H9 (cell line): ENCODE measurements at regions not wholly inside any gene's neighbourhood (a gene's known extent, or its start where the extent isn't known, plus 50 kb on each side); places are given as distances from the start of the nearest gene placed in this dataset.

ENCODE experiments used
- DNase-seq: peaks from one replicate; pipeline ENCODE4 v3.0.0-alpha.2; 2017
- H2AFZ ChIP-seq: one replicate; pipeline ENCODE4 v1.6.1; 2013; ENCODE audit warnings: mild to moderate bottlenecking, low read length, control low read depth, moderate library complexity
- H2AK5ac ChIP-seq: 2 replicates; pipeline ENCODE4 v1.6.1; 2013; ENCODE audit warnings: low read length, control low read depth, mixed read lengths; ENCODE audit not compliant: insufficient read length
- H2BK120ac ChIP-seq: one replicate; pipeline ENCODE4 v1.6.1; 2013; ENCODE audit warnings: low read depth, mild to moderate bottlenecking, low read length, control low read depth, inconsistent platforms; ENCODE audit not compliant: poor library complexity, severe bottlenecking
- H2BK12ac ChIP-seq: 2 replicates; pipeline ENCODE4 v1.6.1; 2013; ENCODE audit warnings: low read length, control low read depth, mixed read lengths, low read depth; ENCODE audit not compliant: insufficient read length
- H2BK15ac ChIP-seq: 2 replicates; pipeline ENCODE4 v1.6.1; 2013; ENCODE audit warnings: low read depth, low read length, control low read depth
- H2BK20ac ChIP-seq: one replicate; pipeline ENCODE4 v1.6.1; 2013; ENCODE audit warnings: low read depth, mild to moderate bottlenecking, low read length, control low read depth, inconsistent platforms; ENCODE audit not compliant: poor library complexity, severe bottlenecking
- H2BK5ac ChIP-seq: 2 replicates; pipeline ENCODE4 v1.6.1; 2013; ENCODE audit warnings: low read length, control low read depth, mixed read lengths; ENCODE audit not compliant: insufficient read length
- H3K14ac ChIP-seq: 2 replicates; pipeline ENCODE4 v1.6.1; 2013; ENCODE audit warnings: low read length, control low read depth; ENCODE audit not compliant: insufficient read depth
- H3K18ac ChIP-seq: 2 replicates; pipeline ENCODE4 v1.6.1; 2013; ENCODE audit warnings: low read depth, mild to moderate bottlenecking, mixed read lengths, low read length, control low read depth; ENCODE audit not compliant: insufficient read length
- H3K23ac ChIP-seq: 2 replicates; pipeline ENCODE4 v1.6.1; 2013; ENCODE audit warnings: low read length, control low read depth, mixed read lengths, low read depth; ENCODE audit not compliant: insufficient read length
- H3K23me2 ChIP-seq: 2 replicates; pipeline ENCODE4 v1.6.1; 2013; ENCODE audit warnings: low read depth, mild to moderate bottlenecking, mixed read lengths, low read length, control low read depth; ENCODE audit not compliant: insufficient read length, poor library complexity, severe bottlenecking
- H3K27ac ChIP-seq: 2 replicates; pipeline ENCODE4 v1.5.1; 2013; ENCODE audit warnings: low read length, control low read depth, mixed read lengths, low read depth; ENCODE audit not compliant: insufficient read length
- H3K27me3 ChIP-seq: 2 replicates; pipeline ENCODE4 v1.6.1; 2013; ENCODE audit warnings: low read length, control low read depth, inconsistent platforms; ENCODE audit not compliant: insufficient read depth
- H3K4ac ChIP-seq: 2 replicates; pipeline ENCODE4 v1.6.1; 2013; ENCODE audit warnings: low read depth, mild to moderate bottlenecking, control low read depth, inconsistent platforms, low read length, moderate library complexity
- H3K4me1 ChIP-seq: 2 replicates; pipeline ENCODE4 v1.6.1; 2013; ENCODE audit warnings: low read length, control low read depth, inconsistent platforms; ENCODE audit not compliant: insufficient read depth
- H3K4me2 ChIP-seq: 2 replicates; pipeline ENCODE4 v1.6.1; 2013; ENCODE audit warnings: low read length, control low read depth, mixed read lengths; ENCODE audit not compliant: insufficient read length, insufficient read depth
- H3K56ac ChIP-seq: 2 replicates; pipeline ENCODE4 v1.6.1; 2013; ENCODE audit warnings: low read depth, mild to moderate bottlenecking, mixed read lengths, low read length, control low read depth; ENCODE audit not compliant: insufficient read length
- H3K79me1 ChIP-seq: 2 replicates; pipeline ENCODE4 v1.6.1; 2013; ENCODE audit warnings: low read depth, mild to moderate bottlenecking, moderate library complexity, low read length, control low read depth, inconsistent platforms; ENCODE audit not compliant: insufficient read depth, poor library complexity, severe bottlenecking
- H3K79me2 ChIP-seq: 2 replicates; pipeline ENCODE4 v1.6.1; 2013; ENCODE audit warnings: low read length, control low read depth, inconsistent platforms; ENCODE audit not compliant: insufficient read depth
- H3K9ac ChIP-seq: 2 replicates; pipeline ENCODE4 v1.6.1; 2013; ENCODE audit warnings: low read length, control low read depth, mixed read lengths; ENCODE audit not compliant: insufficient read length; ENCODE audit errors: extremely low read depth
- H3K9me3 ChIP-seq: one replicate; pipeline ENCODE4 v1.6.1; 2013; ENCODE audit warnings: low read depth, low read length, inconsistent platforms; ENCODE audit not compliant: control insufficient read depth
- H3T11ph ChIP-seq: one replicate; pipeline ENCODE4 v1.6.1; 2013; ENCODE audit warnings: mild to moderate bottlenecking, low read length, control low read depth, inconsistent platforms
- H4K20me1 ChIP-seq: one replicate; pipeline ENCODE4 v1.6.1; 2013; ENCODE audit not compliant: control insufficient read depth, insufficient read length, insufficient read depth
- H4K5ac ChIP-seq: 2 replicates; pipeline ENCODE4 v1.6.1; 2013; ENCODE audit warnings: low read depth, mild to moderate bottlenecking, mixed read lengths, low read length, control low read depth; ENCODE audit not compliant: insufficient read length
- H4K8ac ChIP-seq: replicated peaks from 2 replicates; pipeline ENCODE4 v1.6.1; 2013; ENCODE audit warnings: low read length, control low read depth, mixed read lengths, low read depth; ENCODE audit not compliant: insufficient read length
- H4K91ac ChIP-seq: 2 replicates; pipeline ENCODE4 v1.6.1; 2013; ENCODE audit warnings: low read depth, mild to moderate bottlenecking, moderate library complexity, mixed read lengths, low read length, control low read depth; ENCODE audit not compliant: insufficient read length
- H3K27ac Mint-ChIP-seq, 3 experiments: 2 replicates in 2 of 3; 3 replicates in 1 of 3; pipeline ENCODE4 v1.8.0; 2020 to 2021; ENCODE audit warnings: mixed read lengths in 3 of 3, mild to moderate bottlenecking in 1 of 3, moderate library complexity in 1 of 3
- H3K27me3 Mint-ChIP-seq: 2 replicates; pipeline ENCODE4 v1.8.0; 2021; ENCODE audit warnings: low read depth, mild to moderate bottlenecking, moderate library complexity, mixed read lengths
- H3K36me3 Mint-ChIP-seq, 3 experiments: 2 replicates in 2 of 3; 3 replicates in 1 of 3; pipeline ENCODE4 v1.8.0; 2020 to 2021; ENCODE audit warnings: low read depth in 3 of 3, mixed read lengths in 3 of 3; ENCODE audit not compliant: insufficient read depth in 1 of 3
- H3K4me1 Mint-ChIP-seq, 2 experiments: 2 replicates each; pipeline ENCODE4 v1.8.0; 2020; ENCODE audit warnings: mixed read lengths in 2 of 2
- H3K4me3 Mint-ChIP-seq, 2 experiments: 2 replicates in 1 of 2; 3 replicates in 1 of 2; pipeline ENCODE4 v1.8.0; 2020 to 2021; ENCODE audit warnings: mild to moderate bottlenecking in 2 of 2, mixed read lengths in 2 of 2, moderate library complexity in 1 of 2
- H3K9me3 Mint-ChIP-seq, 2 experiments: 2 replicates in 1 of 2; 3 replicates in 1 of 2; pipeline ENCODE4 v1.8.0; 2020; ENCODE audit warnings: mild to moderate bottlenecking in 2 of 2, mixed read lengths in 2 of 2, moderate library complexity in 1 of 2
- CTCF ChIP-seq: fragments of 200-600 bp; sonication (generic); conservative IDR thresholded peaks from 3 replicates; pipeline ENCODE4 v1.8.0; 2021; ENCODE audit warnings: antibody characterized with exemption, mild to moderate bottlenecking
- WGBS: extraction: QIAGEN DNeasy Blood & Tissue Kit; methylation state at CpG from one replicate; pipeline ENCODE4 v1.1.7; 2013; ENCODE audit warnings: missing lambda C conversion rate, low lambda C conversion rate, mixed read lengths; ENCODE audit not compliant: insufficient read length; ENCODE audit errors: extremely low coverage; 5-methylcytosine and 5-hydroxymethylcytosine counted together

GRCh38 chr11:112583261-112583893 is 322.7 kb upstream of the PLET1 start:
- H3T11ph ChIP-seq: no peak overlapping the region
- no peak overlapping the region for H3K23ac ChIP-seq
- H3K4ac ChIP-seq: no peak overlapping the region
- Mint-ChIP-seq H3K4me1 (peaks cover 13 to 15% of the 10 kb centered on the region in 2 experiments), H3K36me3 (no peaks in the 10 kb centered on the region), H3K4me3 (no peak overlapping the region), H3K27me3 (no peaks in the 10 kb centered on the region; the same call in 1 of the 2 replicates), H3K27ac (no peak overlapping the region), H3K9me3 (peaks cover 2 to 5% of the 10 kb centered on the region in 2 experiments; a peak in 3 of 5 replicates)
- no peaks in the 10 kb centered on the region for H3K9me3 ChIP-seq
- no peaks in the 10 kb centered on the region for H3K79me1 ChIP-seq
- no peak overlapping the region for H2AK5ac ChIP-seq
- no peaks in the 10 kb centered on the region for H3K23me2 ChIP-seq
- H4K91ac ChIP-seq: no peak overlapping the region
- no CpG with 5 or more reads among the region's 8 CpGs for WGBS
- no peak overlapping the region for H3K18ac ChIP-seq
- no peak overlapping the region for H3K27ac ChIP-seq
- no peak overlapping the region for H2BK15ac ChIP-seq
- no peak overlapping the region for H4K8ac ChIP-seq
- H3K14ac ChIP-seq: no peak overlapping the region
- H2BK20ac ChIP-seq: no peak overlapping the region
- H3K4me1 ChIP-seq: peaks cover under 1% of the 10 kb centered on the region
- no peak overlapping the region for H2AFZ ChIP-seq
- H3K27me3 ChIP-seq: no peaks in the 10 kb centered on the region
- DNase-seq: no peak
- no peaks in the 10 kb centered on the region for H4K20me1 ChIP-seq
- no peak overlapping the region for H2BK120ac ChIP-seq
- TF ChIP-seq CTCF: no peak
- no peaks in the 10 kb centered on the region for H3K79me2 ChIP-seq
- H4K5ac ChIP-seq: no peak overlapping the region
- no peak overlapping the region for H3K4me2 ChIP-seq
- no peak overlapping the region for H3K56ac ChIP-seq
- no peak overlapping the region for H2BK12ac ChIP-seq
- H2BK5ac ChIP-seq: no peak overlapping the region
- H3K9ac ChIP-seq: no peak overlapping the region
